Endothelial cell of umbilical vein (primary cell): ENCODE measurements at regions not wholly inside any gene's neighbourhood (a gene's known extent, or its start where the extent isn't known, plus 50 kb on each side); places are given as distances from the start of the nearest gene placed in this dataset.

ENCODE experiments used
- BruUV-seq: library from RNA; stranded (reverse); fragments of 400-500 nt; replicated peaks from 2 replicates; lab custom pipeline; 2021; lab: Mats Ljungman, UMichigan
- CTCF ChIA-PET: fragments of 300-600, 350-600 bp; sonication (Branson Sonifier 250); formaldehyde crosslinking; loops from one replicate; lab custom pipeline; 2021; ENCODE audit warnings: antibody characterized with exemption, inconsistent platforms; lab: Charles Lee
- POLR2A ChIA-PET: fragments of 300-600, 350-600 bp; sonication (Branson Sonifier 250); formaldehyde crosslinking; loops from one replicate; lab custom pipeline; 2021; ENCODE audit warnings: antibody characterized with exemption, inconsistent platforms; lab: Charles Lee
- DNase-seq: peaks from one replicate; pipeline ENCODE4 v3.0.0-alpha.2; 2011; ENCODE audit warnings: low read depth, low spot score
- FAIRE-seq: peaks from 2 replicates; lab custom pipeline; 2011; peaks lifted over from hg19 to GRCh38; lab: Jason Lieb, UNC
- H2AFZ ChIP-seq: 2 replicates; pipeline ENCODE4 v1.6.0; 2012; ENCODE audit warnings: low read depth, low read length, control low read depth, inconsistent platforms
- H3K27ac ChIP-seq: 2 replicates; pipeline ENCODE4 v1.5.1; 2011; ENCODE audit warnings: low read depth, mild to moderate bottlenecking, control low read depth, low read length, moderate library complexity; ENCODE audit not compliant: insufficient read depth
- H3K27me3 ChIP-seq, 2 experiments: 2 replicates each; pipeline versions ENCODE4 v1.6.0 to v1.6.1; 2011; ENCODE audit warnings: low read length in 2 of 2, mixed read lengths in 1 of 2; ENCODE audit not compliant: control insufficient read depth in 2 of 2, insufficient read depth in 2 of 2
- H3K36me3 ChIP-seq, 2 experiments: 2 replicates in 1 of 2; 3 replicates in 1 of 2; pipeline ENCODE4 v1.5.1; 2011; ENCODE audit warnings: low read length in 2 of 2, mild to moderate bottlenecking in 1 of 2, moderate library complexity in 1 of 2; ENCODE audit not compliant: control insufficient read depth in 2 of 2, insufficient read depth in 2 of 2; ENCODE audit errors: extremely low read depth in 1 of 2
- H3K4me1 ChIP-seq: 3 replicates; pipeline ENCODE4 v1.5.1; 2011; ENCODE audit warnings: mild to moderate bottlenecking, low read length; ENCODE audit not compliant: control insufficient read depth, insufficient read depth; ENCODE audit errors: extremely low read depth
- H3K4me2 ChIP-seq: 2 replicates; pipeline ENCODE4 v1.6.1; 2011; ENCODE audit warnings: low read length, control low read depth, mixed read lengths; ENCODE audit not compliant: insufficient read depth
- H3K4me3 ChIP-seq, 3 experiments: fragments of 200-600 bp in 1 of 3; sonication (generic), shearing (Covaris generic) in 1 of 3; replicated peaks in 1 of 3; 2 replicates each; pipeline ENCODE4 v1.5.1; 2011 to 2016; ENCODE audit warnings: control low read depth in 3 of 3, low read length in 3 of 3, mild to moderate bottlenecking in 2 of 3, inconsistent platforms in 1 of 3, low read depth in 1 of 3, moderate library complexity in 1 of 3; ENCODE audit not compliant: insufficient read depth in 1 of 3
- H3K79me2 ChIP-seq: 2 replicates; pipeline ENCODE4 v1.6.0; 2012; ENCODE audit warnings: low read length, inconsistent platforms; ENCODE audit not compliant: control insufficient read depth, insufficient read depth
- H3K9ac ChIP-seq: replicated peaks from 2 replicates; pipeline ENCODE3; 2011; ENCODE audit warnings: low read length, control low read depth; ENCODE audit not compliant: insufficient read depth; ENCODE audit errors: extremely low read depth
- H3K9me1 ChIP-seq: replicated peaks from 3 replicates; pipeline ENCODE4 v1.6.0; 2011; ENCODE audit warnings: mild to moderate bottlenecking, low read length; ENCODE audit not compliant: control insufficient read depth, insufficient read depth; ENCODE audit errors: extremely low read depth
- H3K9me3 ChIP-seq: replicated peaks from 2 replicates; pipeline ENCODE4 v1.5.1; 2012; ENCODE audit warnings: low read length, inconsistent platforms; ENCODE audit not compliant: control insufficient read depth, insufficient read depth
- H4K20me1 ChIP-seq: replicated peaks from 2 replicates; pipeline ENCODE3; 2011; ENCODE audit warnings: mild to moderate bottlenecking, low read length; ENCODE audit not compliant: control insufficient read depth, insufficient read depth; ENCODE audit errors: extremely low read depth
- EZH2 ChIP-seq: IDR thresholded peaks from 2 replicates; pipeline ENCODE4 v1.6.1; 2012; ENCODE audit warnings: borderline replicate concordance, low read depth, mild to moderate bottlenecking, moderate library complexity, low read length, inconsistent platforms; ENCODE audit not compliant: severe bottlenecking
- FOS ChIP-seq: IDR thresholded peaks from 2 replicates; pipeline ENCODE4 v1.6.1; 2011; ENCODE audit warnings: mild to moderate bottlenecking, low read length, moderate library complexity, borderline replicate concordance; ENCODE audit not compliant: insufficient read depth
- GATA2 ChIP-seq: IDR thresholded peaks from 2 replicates; pipeline ENCODE4 v1.7.0; 2011; ENCODE audit warnings: low read depth, mild to moderate bottlenecking, moderate library complexity, mixed read lengths, low read length; ENCODE audit not compliant: insufficient read length, insufficient read depth
- MYC ChIP-seq: IDR thresholded peaks from one replicate; pipeline ENCODE4 v1.6.1; 2011; ENCODE audit warnings: mild to moderate bottlenecking, low read depth, low read length
- POLR2AphosphoS5 ChIP-seq: IDR thresholded peaks from 2 replicates; pipeline ENCODE4 v1.6.1; 2012; ENCODE audit warnings: low read depth, mild to moderate bottlenecking, control low read depth, low read length, moderate library complexity; ENCODE audit not compliant: insufficient read depth
- dilution Hi-C: fragments of 300-500 bp; cut with MboI; formaldehyde crosslinking; loops from one replicate; pipeline ENCODE4 v1.15.0; 2019; ENCODE audit warnings: low sequenced_read_pairs; ENCODE audit not compliant: extremely low pct_ligation_motif_present
- intact Hi-C: fragments of 100-400 bp; cut with micrococcal nuclease; formaldehyde crosslinking; loops from one replicate; pipeline ENCODE4 v1.10.0; 2022
- TF ChIP-seq, protein P1 (sequence below), 2 donors: IDR thresholded peaks; 1 replicate in 1 of 2; 2 replicates in 1 of 2; pipeline ENCODE4 v1.5.1; 2011; ENCODE audit warnings: low read length in 2 of 2, mild to moderate bottlenecking in 2 of 2, moderate library complexity in 2 of 2, control low read depth in 1 of 2, inconsistent platforms in 1 of 2, low read depth in 1 of 2; ENCODE audit not compliant: insufficient read depth in 1 of 2; ENCODE audit errors: extremely low read depth in 1 of 2

DNA sequence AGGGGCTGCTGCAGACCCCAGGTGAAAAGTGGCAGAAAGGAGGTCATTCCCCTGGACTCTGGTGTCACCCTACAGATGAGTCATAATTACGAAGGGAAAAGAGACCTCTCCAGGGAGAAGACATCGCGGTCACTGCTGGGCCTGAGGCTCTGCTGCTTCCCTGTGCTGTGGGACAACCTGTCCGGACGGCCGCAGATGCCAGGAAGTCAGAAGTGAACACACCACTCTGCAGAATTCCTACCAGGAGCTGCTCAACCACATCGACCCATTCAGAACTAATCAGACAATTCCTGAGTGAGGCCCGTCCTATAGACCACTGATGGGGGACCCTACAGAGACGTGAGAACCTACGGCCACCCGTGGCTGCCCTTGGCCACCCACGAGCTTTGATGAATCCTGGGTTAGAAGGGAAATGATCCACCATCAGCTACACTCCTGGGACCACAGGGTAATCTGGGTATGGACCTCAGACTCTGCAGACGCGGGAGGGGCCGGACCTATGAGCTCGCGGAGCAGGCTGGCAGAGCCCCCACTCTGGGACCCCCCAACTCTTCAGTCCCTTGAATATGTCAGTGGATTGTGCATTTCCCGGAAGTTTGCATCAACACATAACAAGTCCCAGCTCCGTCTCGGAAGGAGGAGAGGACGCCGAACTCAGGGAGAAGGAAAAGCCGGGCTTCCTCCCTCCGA is 636.7 kb downstream of the BRD1 start:
- Histone ChIP-seq H3K9ac (no peak overlapping the region), H3K27me3 (no peaks in the 10 kb centered on the region), H2AFZ (no peak overlapping the region), H3K4me3 (no peak overlapping the region), H3K9me1 (no peaks in the 10 kb centered on the region), H3K4me1 (no peaks in the 10 kb centered on the region), H3K9me3 (peaks cover 14% of the 10 kb centered on the region), H3K36me3 (no peaks in the 10 kb centered on the region), H3K79me2 (no peaks in the 10 kb centered on the region), H3K4me2 (no peak overlapping the region), H4K20me1 (no peaks in the 10 kb centered on the region), H3K27ac (no peak overlapping the region)
- no TSS peak for BruUV-seq
- dilution Hi-C loops = no loop called here
- FAIRE-seq = no peak
- CTCF ChIA-PET = no interaction called here
- no peak for TF ChIP-seq MYC
- TF ChIP-seq FOS = no peak
- TF ChIP-seq, protein P1, sequence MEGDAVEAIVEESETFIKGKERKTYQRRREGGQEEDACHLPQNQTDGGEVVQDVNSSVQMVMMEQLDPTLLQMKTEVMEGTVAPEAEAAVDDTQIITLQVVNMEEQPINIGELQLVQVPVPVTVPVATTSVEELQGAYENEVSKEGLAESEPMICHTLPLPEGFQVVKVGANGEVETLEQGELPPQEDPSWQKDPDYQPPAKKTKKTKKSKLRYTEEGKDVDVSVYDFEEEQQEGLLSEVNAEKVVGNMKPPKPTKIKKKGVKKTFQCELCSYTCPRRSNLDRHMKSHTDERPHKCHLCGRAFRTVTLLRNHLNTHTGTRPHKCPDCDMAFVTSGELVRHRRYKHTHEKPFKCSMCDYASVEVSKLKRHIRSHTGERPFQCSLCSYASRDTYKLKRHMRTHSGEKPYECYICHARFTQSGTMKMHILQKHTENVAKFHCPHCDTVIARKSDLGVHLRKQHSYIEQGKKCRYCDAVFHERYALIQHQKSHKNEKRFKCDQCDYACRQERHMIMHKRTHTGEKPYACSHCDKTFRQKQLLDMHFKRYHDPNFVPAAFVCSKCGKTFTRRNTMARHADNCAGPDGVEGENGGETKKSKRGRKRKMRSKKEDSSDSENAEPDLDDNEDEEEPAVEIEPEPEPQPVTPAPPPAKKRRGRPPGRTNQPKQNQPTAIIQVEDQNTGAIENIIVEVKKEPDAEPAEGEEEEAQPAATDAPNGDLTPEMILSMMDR (IDR thresholded peaks at IDR 0.05; ENCODE audit: extremely low read depth in 1 of 2, insufficient read depth in 1 of 2, low read depth in 1 of 2, low read length in 2 of 2) = no peak
- no peak for TF ChIP-seq EZH2
- no peak for TF ChIP-seq POLR2AphosphoS5
- TF ChIP-seq GATA2 = no peak
- intact Hi-C loops = no loop called here
- no peak for DNase-seq
- POLR2A ChIA-PET = no interaction called here
